GM10248 (cell line): ENCODE measurements at regions not wholly inside any gene's neighbourhood (a gene's known extent, or its start where the extent isn't known, plus 50 kb on each side); places are given as distances from the start of the nearest gene placed in this dataset.

Experiments
- CTCF ChIA-PET: fragments of 300-600 bp; sonication (Branson Sonifier 250); formaldehyde crosslinking; extraction: SDS; loops from one replicate; lab custom pipeline; 2021; ENCODE audit warnings: antibody characterized with exemption; lab: Yijun Ruan, JAX
- POLR2A ChIA-PET: fragments of 350-650 bp; sonication (Branson Sonifier 250); formaldehyde crosslinking; extraction: SDS; loops from one replicate; lab custom pipeline; 2020; ENCODE audit warnings: antibody characterized with exemption; lab: Yijun Ruan, JAX
- DNase-seq: peaks from one replicate; pipeline ENCODE4 v3.0.0; 2012; ENCODE audit errors: extremely low spot score
- TF ChIP-seq, protein P1 (sequence below): IDR thresholded peaks from 2 replicates; pipeline ENCODE4 v1.5.1; 2012; ENCODE audit warnings: mild to moderate bottlenecking, low read depth; ENCODE audit errors: extremely low read depth, missing control alignments, control extremely low read depth

DNA sequence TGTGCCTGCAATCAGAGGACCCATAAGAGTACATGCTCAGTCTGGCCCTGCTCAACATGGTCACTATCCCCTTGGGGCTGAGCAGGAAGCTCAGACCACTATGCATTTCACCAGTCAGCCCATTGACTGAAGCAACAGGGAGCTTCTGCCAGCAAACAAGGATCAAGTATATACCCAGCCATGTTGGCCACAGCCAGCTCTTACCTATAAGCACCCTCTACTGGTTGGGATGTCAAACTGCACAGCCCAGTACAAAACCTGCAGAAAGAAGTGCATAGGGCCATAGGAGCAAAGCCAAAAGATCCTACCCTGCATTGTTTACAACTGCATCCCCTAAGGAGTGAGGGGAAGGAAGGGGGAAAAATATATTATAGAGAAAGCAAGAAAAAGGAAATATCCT, 214.4 kb upstream of the CPEB2 start:
- ChIA-PET POLR2A (no interaction called here), CTCF (interaction anchor here (0.9 kb wide), 1 partner anchor 17 kb away, joined by 3 read pairs; no protein-coding TSS in a partner anchor)
- TF ChIP-seq, protein P1, sequence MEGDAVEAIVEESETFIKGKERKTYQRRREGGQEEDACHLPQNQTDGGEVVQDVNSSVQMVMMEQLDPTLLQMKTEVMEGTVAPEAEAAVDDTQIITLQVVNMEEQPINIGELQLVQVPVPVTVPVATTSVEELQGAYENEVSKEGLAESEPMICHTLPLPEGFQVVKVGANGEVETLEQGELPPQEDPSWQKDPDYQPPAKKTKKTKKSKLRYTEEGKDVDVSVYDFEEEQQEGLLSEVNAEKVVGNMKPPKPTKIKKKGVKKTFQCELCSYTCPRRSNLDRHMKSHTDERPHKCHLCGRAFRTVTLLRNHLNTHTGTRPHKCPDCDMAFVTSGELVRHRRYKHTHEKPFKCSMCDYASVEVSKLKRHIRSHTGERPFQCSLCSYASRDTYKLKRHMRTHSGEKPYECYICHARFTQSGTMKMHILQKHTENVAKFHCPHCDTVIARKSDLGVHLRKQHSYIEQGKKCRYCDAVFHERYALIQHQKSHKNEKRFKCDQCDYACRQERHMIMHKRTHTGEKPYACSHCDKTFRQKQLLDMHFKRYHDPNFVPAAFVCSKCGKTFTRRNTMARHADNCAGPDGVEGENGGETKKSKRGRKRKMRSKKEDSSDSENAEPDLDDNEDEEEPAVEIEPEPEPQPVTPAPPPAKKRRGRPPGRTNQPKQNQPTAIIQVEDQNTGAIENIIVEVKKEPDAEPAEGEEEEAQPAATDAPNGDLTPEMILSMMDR: no peak
- DNase-seq: no peak

DNA sequence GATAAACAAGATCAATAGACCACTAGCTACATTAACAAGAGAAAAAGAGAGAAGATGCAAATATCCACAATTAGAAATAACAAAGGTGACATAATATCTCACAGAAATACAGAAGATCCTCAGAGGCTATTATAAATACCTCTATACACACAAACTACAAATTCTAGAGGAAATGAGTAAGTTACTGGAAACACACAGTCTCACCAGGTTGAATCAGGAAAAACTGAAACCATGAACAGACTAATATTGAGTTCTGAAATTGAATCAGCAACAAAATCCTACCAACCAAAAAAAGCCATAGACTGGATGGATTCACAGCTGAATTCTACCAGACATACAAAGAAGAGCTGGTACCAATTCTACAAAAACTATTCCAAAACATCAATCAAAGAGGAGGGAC, 211.8 kb upstream of the CPEB2 start:
- DNase-seq: no peak
- TF ChIP-seq, protein P1: no peak
- ChIA-PET CTCF (no interaction called here), POLR2A (no interaction called here)

DNA sequence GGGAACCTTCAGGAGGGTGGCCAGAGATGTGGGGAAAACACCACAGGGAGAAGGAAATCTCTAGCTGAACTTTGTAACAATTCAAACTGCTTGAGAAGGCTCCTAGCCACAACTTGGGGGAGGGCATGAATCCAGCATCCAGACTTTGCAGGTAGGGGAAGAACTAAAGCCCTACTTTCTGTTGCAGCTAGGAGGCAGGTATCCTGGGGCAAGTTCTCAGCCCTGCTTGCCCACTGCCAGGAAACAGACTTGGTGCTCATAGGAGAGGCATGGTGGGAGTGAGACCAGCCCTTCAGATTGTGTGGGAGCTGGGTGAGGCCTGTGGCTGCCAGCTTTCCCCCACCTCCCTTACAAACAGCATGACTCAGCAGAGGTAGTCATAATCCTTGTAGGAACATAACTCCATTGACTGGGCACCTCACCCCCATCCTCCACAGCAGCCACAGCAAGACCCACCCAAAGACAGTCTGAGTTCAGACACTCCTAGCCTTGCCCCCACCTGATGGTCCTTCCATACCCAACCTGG, 209.5 kb upstream of the CPEB2 start:
- DNase-seq: no peak
- ChIA-PET CTCF (interaction anchor here (1.3 kb wide), 1 partner anchor 12 kb away, joined by 3 read pairs; no protein-coding TSS in a partner anchor), POLR2A (no interaction called here)
- TF ChIP-seq, protein P1: no peak

DNA sequence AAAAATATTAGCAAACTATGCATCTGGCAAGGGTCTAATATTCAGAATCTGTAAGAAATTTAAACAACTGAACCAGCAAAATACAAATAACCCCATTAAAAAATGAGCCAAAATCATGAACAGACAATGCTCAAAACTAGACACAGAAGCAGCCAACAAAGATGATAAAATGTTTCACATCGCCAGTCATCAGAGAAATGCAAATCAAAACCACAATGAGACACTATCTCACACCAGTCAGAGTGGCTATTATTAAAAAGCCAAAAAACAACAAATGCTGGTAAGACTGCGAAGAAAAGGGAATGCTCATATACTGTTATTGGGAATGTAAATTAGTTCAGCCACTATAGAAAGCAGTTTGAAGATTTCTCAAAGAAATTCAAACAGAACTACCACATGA, 201.3 kb upstream of the CPEB2 start:
- POLR2A ChIA-PET: no interaction called here
- TF ChIP-seq, protein P1: no peak
- CTCF ChIA-PET: no interaction called here
- no peak for DNase-seq

DNA sequence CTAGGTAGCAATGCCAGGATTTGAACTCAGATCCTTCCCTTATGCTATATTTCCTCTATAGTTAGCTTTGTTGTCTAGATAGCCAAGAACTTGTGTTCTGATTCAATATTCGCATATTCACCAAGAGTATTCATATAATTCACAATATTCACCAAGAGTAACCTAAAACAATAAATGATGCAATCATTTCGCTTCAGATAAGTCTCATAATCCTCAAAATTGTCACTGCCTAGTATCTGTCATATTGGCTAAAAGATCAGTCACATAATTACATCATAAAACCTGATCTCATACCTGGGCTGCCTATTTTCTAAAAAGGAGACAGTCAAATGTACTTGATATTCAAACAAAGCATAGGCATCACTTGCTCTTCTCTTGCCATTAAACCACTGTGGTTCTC, 199.7 kb upstream of the CPEB2 start:
- DNase-seq: no peak
- ChIA-PET CTCF (interaction anchor here (1.2 kb wide), 1 partner anchor 19 kb away, joined by 3 read pairs; no protein-coding TSS in a partner anchor), POLR2A (no interaction called here)
- TF ChIP-seq, protein P1: no peak

DNA sequence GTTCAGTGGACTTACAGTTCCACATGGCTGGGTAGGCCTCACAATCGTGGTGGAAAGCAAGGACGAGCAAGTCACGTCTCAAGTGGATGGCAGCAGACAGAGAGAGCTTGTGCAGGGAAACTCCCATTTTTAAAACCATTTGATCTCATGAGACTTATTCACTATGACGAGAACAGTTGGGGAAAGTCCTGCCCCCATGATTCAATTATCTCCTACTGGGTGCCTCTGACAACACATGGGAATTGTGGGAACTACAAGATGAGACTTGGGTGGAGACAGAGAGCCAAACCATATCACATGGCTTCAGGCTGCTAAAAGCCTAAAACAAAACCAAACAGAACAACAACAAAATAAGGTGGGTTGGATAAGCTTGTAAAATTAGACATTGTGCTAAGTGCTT, 194.4 kb upstream of the CPEB2 start:
- no peak for DNase-seq
- ChIA-PET POLR2A (no interaction called here), CTCF (interaction anchor here (0.8 to 1.3 kb wide), 2 partner anchors 23 to 61 kb away, joined by 3 to 4 read pairs; no protein-coding TSS in a partner anchor)
- TF ChIP-seq, protein P1: no peak
